ENCODE measurements at regions not wholly inside any gene's neighbourhood (a gene's known extent, or its start where the extent isn't known, plus 50 kb on each side); places are given as distances from the start of the nearest gene placed in this dataset.

DNA sequence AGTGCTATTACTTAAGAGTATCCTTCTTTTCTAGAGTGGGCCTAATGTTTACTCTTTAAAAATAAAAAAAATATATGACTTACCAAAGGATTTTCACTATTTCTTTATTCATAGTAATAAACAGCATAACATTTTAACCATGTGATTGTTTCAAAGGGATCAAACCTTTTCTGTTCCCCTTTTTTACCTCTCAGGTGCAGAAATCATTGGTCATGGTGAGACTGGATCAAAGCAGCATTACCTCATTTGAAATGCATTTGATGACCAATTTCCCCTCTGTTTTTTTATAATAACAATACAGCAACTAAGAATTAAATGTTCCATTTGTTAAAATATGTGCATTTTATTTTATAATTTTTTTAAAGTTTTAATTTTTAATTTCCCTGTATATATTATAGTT is 598.0 kb upstream of the RGMB start:
- H3K4me3 ChIP-seq (ENCODE audit: low read depth, low read length, poor library complexity, severe bottlenecking) = no peak overlapping the region
- POLR2A ChIA-PET (ENCODE audit: low non-redundant PET) = no interaction called here
- no peak for DNase-seq (ENCODE audit: low spot score)
- H3K4me1 ChIP-seq (ENCODE audit: insufficient read depth, low read length, poor library complexity, severe bottlenecking) = no peaks in the 10 kb centered on the region
- intact Hi-C loops (cut with micrococcal nuclease; ENCODE audit: unreplicated experiment) = no loop called here
- no peaks in the 10 kb centered on the region for H3K36me3 ChIP-seq (ENCODE audit: insufficient read depth, low read length, poor library complexity, severe bottlenecking)
- no peaks in the 10 kb centered on the region for H3K9me3 ChIP-seq (ENCODE audit: low read depth, low read length, poor library complexity, severe bottlenecking)
- no peak for TF ChIP-seq EZH2 (IDR thresholded peaks at IDR 0.05; ENCODE audit: borderline replicate concordance, low read depth, low read length, poor library complexity, severe bottlenecking)
- no peak for TF ChIP-seq CTCF (conservative IDR thresholded peaks at IDR 0.05; ENCODE audit: low read depth, low read length)
- peaks cover 3% of the 10 kb centered on the region for H3K27me3 ChIP-seq (replicated peaks; ENCODE audit: insufficient read depth, low read depth, low read length, poor library complexity)
- BruUV-seq (replicated peaks) = no TSS peak
- H3K27ac ChIP-seq (ENCODE audit: low read depth, low read length, poor library complexity, severe bottlenecking) = no peak overlapping the region
- CTCF ChIA-PET = no interaction called here

DNA sequence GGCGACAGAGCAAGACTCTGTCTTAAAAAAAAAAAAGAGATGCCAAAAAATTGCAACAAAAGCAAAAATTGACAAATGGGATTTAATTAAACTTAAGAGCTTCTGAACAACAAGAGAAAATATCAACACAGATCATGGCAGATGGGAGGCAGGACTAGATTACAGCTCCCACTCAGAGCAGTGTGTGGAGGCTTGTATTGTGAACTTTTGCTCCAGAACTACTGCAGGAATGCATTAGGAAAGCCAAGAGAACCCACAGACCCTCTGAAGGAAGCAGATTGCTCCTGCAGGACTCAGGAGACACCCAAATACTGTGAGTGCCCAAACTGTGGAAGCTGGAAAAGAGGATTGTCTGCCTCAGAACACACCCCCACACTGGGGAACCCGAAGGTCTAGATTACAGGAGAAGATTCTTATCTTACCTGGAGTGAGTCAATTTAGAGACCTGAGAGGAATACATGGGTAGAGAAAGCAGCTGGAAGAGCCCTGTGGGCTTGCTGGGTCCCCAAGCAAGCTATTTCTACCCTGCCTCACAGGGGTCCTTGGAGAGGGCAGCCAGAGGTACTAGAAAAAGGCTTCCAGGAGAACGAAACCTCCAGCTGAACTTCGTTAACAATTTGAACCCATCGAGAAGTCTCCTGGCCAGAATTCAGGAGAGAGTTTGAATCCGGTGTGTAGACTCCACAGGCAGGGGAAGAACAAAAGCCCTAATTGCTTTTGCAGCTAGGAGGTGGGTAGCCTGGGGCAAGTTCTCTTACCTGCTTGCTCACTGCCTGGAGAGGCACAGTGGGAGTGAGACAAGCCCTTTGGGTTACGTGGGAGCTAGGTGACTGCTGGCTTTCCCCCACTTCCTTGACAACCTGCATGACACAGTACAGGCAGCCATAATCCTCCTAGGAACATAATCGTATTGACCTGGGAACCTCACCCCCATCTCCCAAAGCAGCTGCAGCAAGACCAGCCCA is 593.4 kb upstream of the RGMB start:
- no peaks in the 10 kb centered on the region for H3K9me3 ChIP-seq (ENCODE audit: low read depth, low read length, poor library complexity, severe bottlenecking)
- H3K4me3 ChIP-seq (ENCODE audit: low read depth, low read length, poor library complexity, severe bottlenecking) = no peak overlapping the region
- intact Hi-C loops (cut with micrococcal nuclease; ENCODE audit: unreplicated experiment) = no loop called here
- no peak for DNase-seq (ENCODE audit: low spot score)
- ChIA-PET CTCF (no interaction called here), POLR2A (ENCODE audit: low non-redundant PET) (no interaction called here)
- H3K4me1 ChIP-seq (ENCODE audit: insufficient read depth, low read length, poor library complexity, severe bottlenecking) = no peaks in the 10 kb centered on the region
- no peak overlapping the region for H3K27ac ChIP-seq (ENCODE audit: low read depth, low read length, poor library complexity, severe bottlenecking)
- H3K36me3 ChIP-seq (ENCODE audit: insufficient read depth, low read length, poor library complexity, severe bottlenecking) = no peaks in the 10 kb centered on the region
- no peak for TF ChIP-seq CTCF (conservative IDR thresholded peaks at IDR 0.05; ENCODE audit: low read depth, low read length)
- no peak for TF ChIP-seq EZH2 (IDR thresholded peaks at IDR 0.05; ENCODE audit: borderline replicate concordance, low read depth, low read length, poor library complexity, severe bottlenecking)
- no TSS peak for BruUV-seq (replicated peaks)
- no peaks in the 10 kb centered on the region for H3K27me3 ChIP-seq (replicated peaks; ENCODE audit: insufficient read depth, low read depth, low read length, poor library complexity)

DNA sequence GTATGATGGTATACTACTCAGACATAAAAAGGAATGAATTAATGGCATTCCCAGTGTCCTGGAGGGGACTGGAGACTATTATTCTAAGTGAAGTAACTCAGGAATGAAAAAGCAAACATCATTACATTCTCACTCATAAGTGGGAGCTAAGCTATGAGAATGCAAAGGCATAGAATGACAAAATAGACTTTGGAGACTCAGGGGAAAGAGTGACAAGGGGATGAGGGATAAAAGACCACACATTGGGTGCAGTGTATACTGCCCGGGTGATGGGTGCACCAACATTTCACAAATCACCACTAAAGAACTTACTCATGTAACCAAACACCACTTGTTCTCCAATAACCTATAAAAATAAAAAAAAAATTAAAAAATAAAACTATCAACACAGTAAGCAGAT is 587.3 kb upstream of the RGMB start:
- ChIA-PET CTCF (no interaction called here), POLR2A (ENCODE audit: low non-redundant PET) (no interaction called here)
- BruUV-seq (replicated peaks) = no TSS peak
- Histone ChIP-seq H3K4me1 (ENCODE audit: insufficient read depth, low read length, poor library complexity, severe bottlenecking) (no peaks in the 10 kb centered on the region), H3K27me3 (replicated peaks; ENCODE audit: insufficient read depth, low read depth, low read length, poor library complexity) (no peaks in the 10 kb centered on the region), H3K4me3 (ENCODE audit: low read depth, low read length, poor library complexity, severe bottlenecking) (no peak overlapping the region), H3K9me3 (ENCODE audit: low read depth, low read length, poor library complexity, severe bottlenecking) (no peaks in the 10 kb centered on the region), H3K36me3 (ENCODE audit: insufficient read depth, low read length, poor library complexity, severe bottlenecking) (no peaks in the 10 kb centered on the region), H3K27ac (ENCODE audit: low read depth, low read length, poor library complexity, severe bottlenecking) (no peak overlapping the region)
- no peak for TF ChIP-seq EZH2 (IDR thresholded peaks at IDR 0.05; ENCODE audit: borderline replicate concordance, low read depth, low read length, poor library complexity, severe bottlenecking)
- no peak for TF ChIP-seq CTCF (conservative IDR thresholded peaks at IDR 0.05; ENCODE audit: low read depth, low read length)
- intact Hi-C loops (cut with micrococcal nuclease; ENCODE audit: unreplicated experiment) = no loop called here
- DNase-seq (ENCODE audit: low spot score) = no peak
